Suprapubic skin (tissue), 4 donors: ENCODE measurements at regions not wholly inside any gene's neighbourhood (a gene's known extent, or its start where the extent isn't known, plus 50 kb on each side); places are given as distances from the start of the nearest gene placed in this dataset.

Source experiments
- DNase-seq, 2 donors: peaks; one replicate each; pipeline ENCODE4 v3.0.0-alpha.2; 2019; ENCODE audit warnings: low spot score in 2 of 2
- H3K27ac ChIP-seq: fragments of 200-600 bp; sonication (generic); one replicate; pipeline ENCODE4 v1.5.1; 2019
- H3K27me3 ChIP-seq: fragments of 200-600 bp; sonication (generic); one replicate; pipeline ENCODE4 v1.5.1; 2019
- H3K36me3 ChIP-seq: fragments of 200-600 bp; sonication (generic); one replicate; pipeline ENCODE4 v1.5.1; 2019
- H3K4me1 ChIP-seq: fragments of 200-600 bp; sonication (generic); one replicate; pipeline ENCODE4 v1.5.1; 2019
- H3K4me3 ChIP-seq: fragments of 200-600 bp; sonication (generic); one replicate; pipeline ENCODE4 v1.5.1; 2019; ENCODE audit warnings: mild to moderate bottlenecking
- H3K9me3 ChIP-seq: fragments of 200-600 bp; sonication (generic); one replicate; pipeline ENCODE4 v1.5.1; 2019
- EP300 ChIP-seq: sonication (generic); formaldehyde crosslinking; IDR thresholded peaks from one replicate; pipeline ENCODE4 v1.6.1; 2017; ENCODE audit warnings: antibody characterized with exemption
- POLR2A ChIP-seq, 2 donors: fragments of 450-650 bp; IDR thresholded peaks; one replicate each; pipeline ENCODE4 v1.6.1; 2017; ENCODE audit warnings: antibody characterized with exemption in 2 of 2, mild to moderate bottlenecking in 2 of 2, moderate library complexity in 2 of 2
- POLR2AphosphoS5 ChIP-seq, 3 donors: sonication (generic); formaldehyde crosslinking; IDR thresholded peaks; one replicate each; pipeline ENCODE4 v1.6.1; 2017; ENCODE audit warnings: antibody characterized with exemption in 3 of 3
- WGBS: methylation state at CpG from one replicate; pipeline ENCODE4 v1.1.5; 2018; 5-methylcytosine and 5-hydroxymethylcytosine counted together
- TF ChIP-seq, protein P1 (sequence below), 2 donors: fragments of 200-600 bp in 1 of 2; fragments of 450-650 bp in 1 of 2; sonication (generic) in 1 of 2; IDR thresholded peaks; one replicate each; pipeline ENCODE4 v1.5.1; 2016 to 2019; ENCODE audit warnings: antibody characterized with exemption in 2 of 2, mild to moderate bottlenecking in 1 of 2, moderate library complexity in 1 of 2

DNA sequence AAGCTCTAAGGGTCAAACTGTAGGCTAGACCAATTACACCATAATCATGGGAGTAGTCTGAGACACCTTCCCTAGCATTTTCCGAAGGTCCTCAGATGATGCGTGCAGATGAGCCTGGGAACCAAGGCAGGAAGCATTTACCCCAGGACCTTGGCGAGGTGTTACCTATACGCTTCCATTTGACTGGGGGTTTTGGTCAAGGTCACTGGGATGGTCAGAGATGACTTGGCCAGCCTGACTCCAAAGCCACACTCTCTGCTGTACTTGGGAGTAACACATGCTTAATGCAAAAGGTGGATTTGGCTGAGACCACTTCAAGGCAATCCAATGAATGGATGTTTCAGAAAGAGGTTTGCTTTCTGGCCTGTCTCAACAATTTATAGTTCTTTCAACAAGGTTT, 98.9 kb upstream of the IRS2 start:
- no peak for DNase-seq

DNA sequence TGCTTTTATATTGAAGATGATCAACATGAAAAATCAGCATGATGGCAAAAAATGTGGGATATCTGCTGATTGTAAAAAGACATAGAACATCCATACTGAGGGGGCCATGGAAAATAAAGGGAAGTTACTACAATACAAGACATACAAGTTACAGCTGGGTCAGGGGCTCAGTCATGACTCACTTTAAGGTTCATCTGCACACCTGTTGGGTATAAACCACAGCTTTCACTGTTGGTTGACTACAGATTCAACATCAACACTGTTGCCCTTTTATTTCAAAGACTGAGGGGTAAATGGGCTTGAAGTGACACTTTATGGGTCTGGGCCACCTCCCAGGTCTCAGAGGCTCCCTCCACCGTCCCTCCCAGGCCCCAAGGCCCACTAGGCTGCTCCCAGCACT, 98.1 kb upstream of the IRS2 start:
- Histone ChIP-seq H3K36me3 (no peaks in the 10 kb centered on the region), H3K27ac (no peak overlapping the region), H3K27me3 (peaks cover 9% of the 10 kb centered on the region), H3K9me3 (no peaks in the 10 kb centered on the region), H3K4me3 (no peak overlapping the region), H3K4me1 (no peaks in the 10 kb centered on the region)
- no peak for DNase-seq
- TF ChIP-seq POLR2AphosphoS5 (IDR thresholded peaks at IDR 0.05) (no peak), POLR2A (IDR thresholded peaks at IDR 0.05) (no peak), EP300 (no peak)
- TF ChIP-seq, protein P1, sequence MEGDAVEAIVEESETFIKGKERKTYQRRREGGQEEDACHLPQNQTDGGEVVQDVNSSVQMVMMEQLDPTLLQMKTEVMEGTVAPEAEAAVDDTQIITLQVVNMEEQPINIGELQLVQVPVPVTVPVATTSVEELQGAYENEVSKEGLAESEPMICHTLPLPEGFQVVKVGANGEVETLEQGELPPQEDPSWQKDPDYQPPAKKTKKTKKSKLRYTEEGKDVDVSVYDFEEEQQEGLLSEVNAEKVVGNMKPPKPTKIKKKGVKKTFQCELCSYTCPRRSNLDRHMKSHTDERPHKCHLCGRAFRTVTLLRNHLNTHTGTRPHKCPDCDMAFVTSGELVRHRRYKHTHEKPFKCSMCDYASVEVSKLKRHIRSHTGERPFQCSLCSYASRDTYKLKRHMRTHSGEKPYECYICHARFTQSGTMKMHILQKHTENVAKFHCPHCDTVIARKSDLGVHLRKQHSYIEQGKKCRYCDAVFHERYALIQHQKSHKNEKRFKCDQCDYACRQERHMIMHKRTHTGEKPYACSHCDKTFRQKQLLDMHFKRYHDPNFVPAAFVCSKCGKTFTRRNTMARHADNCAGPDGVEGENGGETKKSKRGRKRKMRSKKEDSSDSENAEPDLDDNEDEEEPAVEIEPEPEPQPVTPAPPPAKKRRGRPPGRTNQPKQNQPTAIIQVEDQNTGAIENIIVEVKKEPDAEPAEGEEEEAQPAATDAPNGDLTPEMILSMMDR (IDR thresholded peaks at IDR 0.05): no peak
- WGBS: 89% methylated on average over 1 of the region's 1 CpG

More for the DNA sequence above, 98.9 kb upstream of the IRS2 start:
- 96% methylated on average over 4 of the region's 4 CpGs for WGBS
- no peak overlapping the region for H3K27ac ChIP-seq
- H3K4me3 ChIP-seq: no peak overlapping the region
- H3K36me3 ChIP-seq: no peaks in the 10 kb centered on the region
- no peaks in the 10 kb centered on the region for H3K9me3 ChIP-seq
- TF ChIP-seq, protein P1 (IDR thresholded peaks at IDR 0.05): no peak
- TF ChIP-seq POLR2A (IDR thresholded peaks at IDR 0.05): no peak
- no peak for TF ChIP-seq POLR2AphosphoS5 (IDR thresholded peaks at IDR 0.05)
- no peak for TF ChIP-seq EP300
- H3K4me1 ChIP-seq: no peaks in the 10 kb centered on the region
- peaks cover 9% of the 10 kb centered on the region for H3K27me3 ChIP-seq

DNA sequence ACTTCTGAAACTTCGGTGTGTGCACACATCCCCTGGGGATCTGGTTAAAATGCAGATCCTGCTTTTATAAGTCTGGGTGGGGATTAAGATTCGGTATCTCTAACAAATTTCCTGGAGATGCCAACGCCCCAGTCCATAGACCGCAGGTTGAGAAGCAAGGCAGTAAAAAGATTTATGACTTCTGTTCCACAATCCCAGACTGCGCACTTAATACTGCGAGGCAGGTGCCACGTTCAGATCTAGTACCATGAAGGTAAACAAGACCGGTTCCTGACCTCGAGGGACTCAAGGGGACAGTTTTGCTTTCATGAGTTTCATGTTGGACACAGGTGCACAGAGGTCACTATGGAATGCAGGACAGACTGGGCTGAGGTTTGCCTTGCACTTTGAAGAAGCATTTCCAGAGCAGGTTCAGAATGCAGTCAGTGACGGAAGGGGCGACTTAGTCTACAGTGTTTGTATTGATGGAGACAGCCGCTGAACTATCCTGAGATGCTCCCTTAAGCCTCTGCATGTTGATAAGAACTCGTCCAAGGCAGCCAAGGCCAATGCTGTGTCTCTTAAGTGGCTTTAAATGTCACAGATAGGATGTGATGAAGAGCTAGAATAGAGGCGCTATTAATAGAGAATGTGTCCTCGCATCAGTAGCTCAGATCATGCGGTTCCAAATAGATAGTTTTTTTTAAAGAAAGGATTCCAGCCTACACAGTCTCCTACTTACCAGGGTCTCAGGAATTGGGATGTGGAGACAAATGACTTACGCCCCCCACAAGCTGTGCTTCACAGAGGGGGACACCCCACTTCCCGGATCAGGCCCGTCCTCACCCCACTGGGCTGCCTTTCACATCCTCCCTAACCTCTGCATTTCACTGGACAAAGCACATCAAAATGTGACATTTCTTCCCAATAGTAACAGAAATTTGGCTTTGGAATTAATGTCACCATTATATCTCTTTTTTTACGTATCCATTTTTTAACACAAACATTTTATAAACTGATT, 97.1 kb upstream of the IRS2 start:
- Histone ChIP-seq H3K9me3 (no peaks in the 10 kb centered on the region), H3K4me3 (no peak overlapping the region), H3K27ac (no peak overlapping the region), H3K36me3 (no peaks in the 10 kb centered on the region), H3K27me3 (peaks cover 9% of the 10 kb centered on the region), H3K4me1 (no peaks in the 10 kb centered on the region)
- TF ChIP-seq POLR2A (IDR thresholded peaks at IDR 0.05): no peak
- TF ChIP-seq EP300: no peak
- TF ChIP-seq, protein P1 (IDR thresholded peaks at IDR 0.05): no peak
- 71% methylated on average over 20 of the region's 20 CpGs for WGBS
- no peak for DNase-seq

DNA sequence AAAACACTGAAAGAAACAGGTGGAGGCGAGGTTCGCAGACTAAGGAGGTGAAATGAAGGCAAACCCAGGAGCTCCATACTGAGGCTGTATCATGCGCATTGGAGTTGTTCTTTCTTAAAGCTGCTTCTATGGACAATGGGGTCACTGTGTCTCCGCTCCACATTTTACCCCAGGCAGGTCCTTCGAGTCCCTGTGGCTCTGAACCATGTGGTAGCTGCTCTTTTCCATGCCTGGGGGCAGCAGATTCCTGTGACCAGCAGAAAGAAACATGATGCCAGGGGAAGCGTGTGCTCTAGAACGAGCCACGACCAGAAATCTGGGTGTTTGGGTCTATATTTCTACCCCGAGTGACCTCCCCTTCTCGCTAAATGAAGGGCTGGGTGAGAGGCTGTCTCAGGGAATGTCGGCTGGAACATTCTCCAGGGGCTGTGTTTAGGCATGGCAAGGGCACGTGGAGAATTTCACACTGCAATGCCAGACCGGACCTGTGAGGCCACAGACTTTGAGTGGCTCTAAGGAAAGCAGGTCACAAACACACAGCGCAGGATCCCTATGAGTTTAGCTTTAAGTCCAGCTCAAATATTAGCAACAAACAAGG, 95.7 kb upstream of the IRS2 start:
- peaks cover 9% of the 10 kb centered on the region for H3K27me3 ChIP-seq
- DNase-seq: no peak
- no peaks in the 10 kb centered on the region for H3K9me3 ChIP-seq
- H3K36me3 ChIP-seq: no peaks in the 10 kb centered on the region
- no peak overlapping the region for H3K4me3 ChIP-seq
- WGBS: 67% methylated on average over 13 of the region's 14 CpGs
- no peaks in the 10 kb centered on the region for H3K4me1 ChIP-seq
- no peak overlapping the region for H3K27ac ChIP-seq
- no peak for TF ChIP-seq POLR2AphosphoS5 (IDR thresholded peaks at IDR 0.05)
- TF ChIP-seq, protein P1 (IDR thresholded peaks at IDR 0.05): no peak
- no peak for TF ChIP-seq POLR2A (IDR thresholded peaks at IDR 0.05)
- TF ChIP-seq EP300: no peak

DNA sequence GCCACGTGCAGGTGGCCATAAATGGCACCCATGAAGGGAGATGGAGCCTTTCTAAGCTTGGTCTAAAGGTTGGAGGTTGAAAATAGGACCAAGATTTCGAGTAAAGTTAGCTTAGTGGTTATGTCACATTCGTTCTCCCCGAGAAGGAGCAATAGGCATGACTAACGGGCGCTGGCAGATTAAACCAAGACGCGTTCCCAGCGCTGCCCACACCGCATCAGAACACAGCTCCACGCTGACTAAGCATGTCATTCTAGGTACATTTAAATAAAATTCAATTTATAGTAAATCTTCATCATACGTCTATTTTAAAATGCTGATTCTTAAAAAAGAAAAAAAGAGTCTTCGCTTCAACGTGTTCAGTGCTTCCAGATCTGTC, 95.0 kb upstream of the IRS2 start:
- H3K4me3 ChIP-seq: no peak overlapping the region
- H3K27me3 ChIP-seq: peaks cover 9% of the 10 kb centered on the region
- DNase-seq: no peak
- WGBS: 85% methylated on average over 14 of the region's 14 CpGs
- H3K4me1 ChIP-seq: no peaks in the 10 kb centered on the region
- H3K9me3 ChIP-seq: no peaks in the 10 kb centered on the region
- H3K27ac ChIP-seq: no peak overlapping the region
- TF ChIP-seq EP300 (no peak), POLR2AphosphoS5 (IDR thresholded peaks at IDR 0.05) (no peak), POLR2A (IDR thresholded peaks at IDR 0.05) (no peak)
- TF ChIP-seq, protein P1 (IDR thresholded peaks at IDR 0.05): no peak
- no peaks in the 10 kb centered on the region for H3K36me3 ChIP-seq
